Natural killer cell (primary cell): ENCODE measurements at regions not wholly inside any gene's neighbourhood (a gene's known extent, or its start where the extent isn't known, plus 50 kb on each side); places are given as distances from the start of the nearest gene placed in this dataset.

Source experiments
- ATAC-seq, 3 donors: fragments of 150-1000 bp in 2 of 3; fragments of 200-7000 bp in 1 of 3; cut with Tn5 transposase; 1 replicate in 1 of 3; 2 replicates in 2 of 3; pipeline ENCODE4 v1.10.0; 2021; ENCODE audit warnings: mild to moderate bottlenecking in 2 of 3, moderate library complexity in 2 of 3
- DNase-seq, 2 donors: peaks; one replicate each; pipeline versions ENCODE4 v3.0.0 to v3.0.0-alpha.2; 2013 to 2021; ENCODE audit warnings: mixed read lengths in 1 of 2
- H3K27ac ChIP-seq: one replicate; pipeline ENCODE4 v1.5.1; 2013; ENCODE audit warnings: mild to moderate bottlenecking, low read length
- H3K27me3 ChIP-seq: one replicate; pipeline ENCODE4 v1.6.1; 2013; ENCODE audit warnings: low read length; ENCODE audit not compliant: control insufficient read depth, insufficient read depth
- H3K36me3 ChIP-seq: one replicate; pipeline ENCODE4 v1.6.1; 2013; ENCODE audit warnings: low read length; ENCODE audit not compliant: control insufficient read depth, insufficient read depth
- H3K4me1 ChIP-seq: one replicate; pipeline ENCODE4 v1.6.1; 2013; ENCODE audit warnings: low read length; ENCODE audit not compliant: control insufficient read depth, insufficient read depth
- H3K4me3 ChIP-seq: one replicate; pipeline ENCODE4 v1.5.1; 2013; ENCODE audit warnings: low read length
- H3K9me3 ChIP-seq: one replicate; pipeline ENCODE4 v1.6.1; 2013; ENCODE audit warnings: low read length; ENCODE audit not compliant: control insufficient read depth, insufficient read depth
- H3K27ac Mint-ChIP-seq, 2 donors: one replicate each; pipeline ENCODE4 v1.8.0; 2022; ENCODE audit warnings: mild to moderate bottlenecking in 2 of 2, mixed read lengths in 2 of 2, moderate library complexity in 1 of 2
- H3K27me3 Mint-ChIP-seq, 2 donors: one replicate each; pipeline ENCODE4 v1.8.0; 2022; ENCODE audit warnings: low read depth in 2 of 2, mixed read lengths in 2 of 2
- H3K36me3 Mint-ChIP-seq: one replicate; pipeline ENCODE4 v1.8.0; 2022; ENCODE audit warnings: mixed read lengths
- H3K4me1 Mint-ChIP-seq, 2 donors: one replicate each; pipeline ENCODE4 v1.8.0; 2022; ENCODE audit warnings: mixed read lengths in 2 of 2
- H3K4me3 Mint-ChIP-seq: one replicate; pipeline ENCODE4 v1.8.0; 2022; ENCODE audit warnings: mild to moderate bottlenecking, moderate library complexity, mixed read lengths
- H3K9me3 Mint-ChIP-seq, 2 donors: one replicate each; pipeline ENCODE4 v1.8.0; 2022; ENCODE audit warnings: mixed read lengths in 2 of 2
- CTCF ChIP-seq: fragments of 200-600 bp; IDR thresholded peaks from one replicate; pipeline ENCODE4 v1.8.0; 2022; ENCODE audit warnings: antibody characterized with exemption
- WGBS: methylation state at CpG from one replicate; pipeline ENCODE4 v1.1.7; 2013; ENCODE audit warnings: missing lambda C conversion rate; ENCODE audit not compliant: insufficient coverage; 5-methylcytosine and 5-hydroxymethylcytosine counted together
- intact Hi-C: fragments of 100-400 bp; cut with micrococcal nuclease; formaldehyde crosslinking; loops from one replicate; pipeline ENCODE4 v1.14.2; 2022

GRCh38 chr17:20922128-20922670 is 120.6 kb downstream of the USP22 start:
- no peaks in the 10 kb centered on the region for H3K27me3 ChIP-seq
- no peak for ATAC-seq
- no peaks in the 10 kb centered on the region for H3K9me3 ChIP-seq
- Mint-ChIP-seq H3K27ac (no peak overlapping the region), H3K4me1 (no peaks in the 10 kb centered on the region), H3K27me3 (peaks cover 19 to 22% of the 10 kb centered on the region in 2 donors), H3K4me3 (no peak overlapping the region), H3K36me3 (no peaks in the 10 kb centered on the region), H3K9me3 (no peaks in the 10 kb centered on the region)
- DNase-seq, result no peak
- H3K27ac ChIP-seq, result no peak overlapping the region
- no peaks in the 10 kb centered on the region for H3K4me1 ChIP-seq
- WGBS, result 69% methylated on average over 1 of the region's 1 CpG
- intact Hi-C loops, result no loop called here
- no peaks in the 10 kb centered on the region for H3K36me3 ChIP-seq
- no peak for TF ChIP-seq CTCF
- no peak overlapping the region for H3K4me3 ChIP-seq

- WGBS, result 82% methylated on average over 5 of the region's 5 CpGs
- intact Hi-C loops, result no loop called here
- H3K9me3 Mint-ChIP-seq, result no peaks in the 10 kb centered on the region
Measured at GRCh38 chr17:20924306-20924705, 118.5 kb downstream of the USP22 start.

GRCh38 chr17:20925091-20925490 is 117.7 kb downstream of the USP22 start:
- intact Hi-C loops, result no loop called here
- no peaks in the 10 kb centered on the region for H3K36me3 Mint-ChIP-seq
- Histone ChIP-seq H3K9me3 (no peaks in the 10 kb centered on the region), H3K4me1 (no peaks in the 10 kb centered on the region), H3K27me3 (no peaks in the 10 kb centered on the region), H3K27ac (no peak overlapping the region), H3K4me3 (no peak overlapping the region), H3K36me3 (no peaks in the 10 kb centered on the region)
- H3K9me3 Mint-ChIP-seq, result no peaks in the 10 kb centered on the region
- H3K27ac Mint-ChIP-seq, result no peak overlapping the region
- H3K4me3 Mint-ChIP-seq, result no peak overlapping the region
- ATAC-seq (no peak), DNase-seq (no peak)
- no peaks in the 10 kb centered on the region for H3K4me1 Mint-ChIP-seq
- no peak for TF ChIP-seq CTCF
- 80% methylated on average over 1 of the region's 3 CpGs for WGBS
- peaks cover 2 to 9% of the 10 kb centered on the region in 2 donors for H3K27me3 Mint-ChIP-seq

More at GRCh38 chr17:20924306-20924705, 118.5 kb downstream of the USP22 start:
- no peaks in the 10 kb centered on the region for H3K9me3 ChIP-seq
- H3K27me3 ChIP-seq, result no peaks in the 10 kb centered on the region
- no peak for DNase-seq
- H3K4me3 ChIP-seq, result no peak overlapping the region
- no peaks in the 10 kb centered on the region for H3K4me1 ChIP-seq
- H3K27me3 Mint-ChIP-seq, result peaks cover 10 to 15% of the 10 kb centered on the region in 2 donors
- TF ChIP-seq CTCF, result no peak
- no peaks in the 10 kb centered on the region for H3K4me1 Mint-ChIP-seq
- no peaks in the 10 kb centered on the region for H3K36me3 ChIP-seq
- no peak for ATAC-seq
- no peak overlapping the region for H3K27ac ChIP-seq
- H3K36me3 Mint-ChIP-seq, result no peaks in the 10 kb centered on the region
- no peak overlapping the region for H3K4me3 Mint-ChIP-seq
- H3K27ac Mint-ChIP-seq, result no peak overlapping the region

- H3K4me3 ChIP-seq, result no peak overlapping the region
- H3K27ac ChIP-seq, result no peak overlapping the region
- no peak for ATAC-seq
- no peaks in the 10 kb centered on the region for H3K36me3 ChIP-seq
- peaks cover 0 to 7% of the 10 kb centered on the region in 2 donors for H3K27me3 Mint-ChIP-seq
- H3K9me3 Mint-ChIP-seq, result no peaks in the 10 kb centered on the region
- no peaks in the 10 kb centered on the region for H3K4me1 Mint-ChIP-seq
- no peaks in the 10 kb centered on the region for H3K36me3 Mint-ChIP-seq
- H3K27ac Mint-ChIP-seq, result no peak overlapping the region
- H3K27me3 ChIP-seq, result no peaks in the 10 kb centered on the region
- WGBS, result no CpG with 5 or more reads among the region's 2 CpGs
- H3K4me1 ChIP-seq, result no peaks in the 10 kb centered on the region
- intact Hi-C loops, result no loop called here
- no peak for DNase-seq
- H3K9me3 ChIP-seq, result no peaks in the 10 kb centered on the region
- H3K4me3 Mint-ChIP-seq, result no peak overlapping the region
- no peak for TF ChIP-seq CTCF
Measured at GRCh38 chr17:20925954-20926353, 116.9 kb downstream of the USP22 start.
